NT2/D1 (cell line): ENCODE measurements at regions not wholly inside any gene's neighbourhood (a gene's known extent, or its start where the extent isn't known, plus 50 kb on each side); places are given as distances from the start of the nearest gene placed in this dataset.

Source experiments
- DNase-seq: peaks from one replicate; pipeline ENCODE4 v3.0.0-alpha.2; 2011; ENCODE audit warnings: low read depth, low spot score
- H3K27me3 ChIP-seq: 2 replicates; pipeline ENCODE4 v1.6.0; 2011; ENCODE audit warnings: mild to moderate bottlenecking; ENCODE audit not compliant: insufficient read length, insufficient read depth
- H3K36me3 ChIP-seq: 2 replicates; pipeline ENCODE4 v1.6.1; 2011; ENCODE audit warnings: mild to moderate bottlenecking, low read length, mixed read lengths; ENCODE audit not compliant: insufficient read depth, insufficient read length
- H3K4me1 ChIP-seq: 2 replicates; pipeline ENCODE4 v1.5.1; 2011; ENCODE audit not compliant: insufficient read depth, insufficient read length
- H3K4me3 ChIP-seq: 2 replicates; pipeline ENCODE4 v1.5.1; 2011; ENCODE audit warnings: low read depth; ENCODE audit not compliant: insufficient read length
- H3K9ac ChIP-seq: 2 replicates; pipeline ENCODE4 v1.6.0; 2011; ENCODE audit warnings: low read depth; ENCODE audit not compliant: insufficient read length
- H3K9me3 ChIP-seq: 2 replicates; pipeline ENCODE4 v1.5.1; 2011; ENCODE audit warnings: mild to moderate bottlenecking, low read length; ENCODE audit not compliant: insufficient read depth
- SUZ12 ChIP-seq: IDR thresholded peaks from 2 replicates; pipeline ENCODE4 v1.6.1; 2011; ENCODE audit not compliant: insufficient read length, insufficient read depth; ENCODE audit errors: extremely low read depth
- YY1 ChIP-seq: IDR thresholded peaks from 2 replicates; pipeline ENCODE4 v1.6.1; 2011; ENCODE audit not compliant: insufficient read length, insufficient read depth
- ZNF274 ChIP-seq: IDR thresholded peaks from 2 replicates; pipeline ENCODE4 v1.6.1; 2011; ENCODE audit warnings: mild to moderate bottlenecking, low read depth, low read length

- H3K9me3 ChIP-seq = no peaks in the 10 kb centered on the region
Measured at GRCh38 chr21:41676198-41676597, 90.7 kb downstream of the RIPK4 start.

GRCh38 chr21:41675574-41675973 lies 91.3 kb downstream of the RIPK4 start:
- H3K4me1 ChIP-seq = peaks cover 19% of the 10 kb centered on the region
- no peaks in the 10 kb centered on the region for H3K9me3 ChIP-seq
- H3K36me3 ChIP-seq = no peaks in the 10 kb centered on the region
- TF ChIP-seq YY1 = no peak
- TF ChIP-seq SUZ12 = no peak
- TF ChIP-seq ZNF274 = no peak
- H3K9ac ChIP-seq = no peak overlapping the region
- DNase-seq = no peak
- H3K27me3 ChIP-seq = no peaks in the 10 kb centered on the region
- no peak overlapping the region for H3K4me3 ChIP-seq

More at GRCh38 chr21:41676198-41676597, 90.7 kb downstream of the RIPK4 start:
- Histone ChIP-seq H3K27me3 (no peaks in the 10 kb centered on the region), H3K4me1 (peaks cover 23% of the 10 kb centered on the region), H3K36me3 (no peaks in the 10 kb centered on the region), H3K9ac (no peak overlapping the region), H3K4me3 (no peak overlapping the region)
- no peak for DNase-seq
- no peak for TF ChIP-seq SUZ12
- TF ChIP-seq YY1 = no peak
- no peak for TF ChIP-seq ZNF274

DNA sequence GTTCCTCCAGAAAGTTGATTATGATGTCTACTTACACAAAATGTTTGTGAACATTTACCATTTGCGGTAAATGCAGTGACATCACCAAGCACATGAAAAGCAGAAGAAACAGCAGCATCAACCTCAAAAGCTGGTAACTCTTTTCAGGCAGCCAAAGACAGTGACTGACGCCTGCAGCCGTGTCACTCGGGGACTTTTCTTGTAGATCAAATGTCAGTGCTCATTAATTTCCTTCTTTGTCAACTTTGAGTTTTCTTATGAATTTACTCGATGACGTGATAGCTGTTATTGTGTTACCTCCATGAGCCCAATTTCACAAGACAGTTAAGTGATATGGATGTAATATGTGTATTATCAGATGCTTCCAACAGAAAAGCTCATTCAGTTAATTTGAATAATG lies 92.5 kb downstream of the RIPK4 start:
- TF ChIP-seq YY1 (no peak), ZNF274 (no peak), SUZ12 (no peak)
- Histone ChIP-seq H3K9ac (no peak overlapping the region), H3K9me3 (no peaks in the 10 kb centered on the region), H3K27me3 (no peaks in the 10 kb centered on the region), H3K36me3 (no peaks in the 10 kb centered on the region), H3K4me1 (peaks cover 19% of the 10 kb centered on the region), H3K4me3 (no peak overlapping the region)
- DNase-seq = no peak

GRCh38 chr21:41673596-41674335 lies 93.1 kb downstream of the RIPK4 start:
- Histone ChIP-seq H3K4me3 (no peak overlapping the region), H3K36me3 (no peaks in the 10 kb centered on the region), H3K9ac (no peak overlapping the region), H3K27me3 (no peaks in the 10 kb centered on the region), H3K9me3 (no peaks in the 10 kb centered on the region), H3K4me1 (peaks cover 15% of the 10 kb centered on the region)
- no peak for DNase-seq
- TF ChIP-seq SUZ12 (no peak), ZNF274 (no peak), YY1 (no peak)

- Histone ChIP-seq H3K9ac (no peak overlapping the region), H3K9me3 (no peaks in the 10 kb centered on the region), H3K27me3 (no peaks in the 10 kb centered on the region), H3K4me1 (peaks cover 8% of the 10 kb centered on the region), H3K4me3 (no peak overlapping the region), H3K36me3 (no peaks in the 10 kb centered on the region)
- TF ChIP-seq ZNF274 (no peak), SUZ12 (no peak), YY1 (no peak)
- no peak for DNase-seq
Measured at GRCh38 chr21:41673071-41673470, 93.8 kb downstream of the RIPK4 start.

- Histone ChIP-seq H3K36me3 (no peaks in the 10 kb centered on the region), H3K4me1 (peaks cover 4% of the 10 kb centered on the region), H3K4me3 (no peak overlapping the region), H3K27me3 (no peaks in the 10 kb centered on the region), H3K9me3 (no peaks in the 10 kb centered on the region), H3K9ac (no peak overlapping the region)
- DNase-seq = no peak
- no peak for TF ChIP-seq SUZ12
- no peak for TF ChIP-seq ZNF274
- no peak for TF ChIP-seq YY1
Measured at GRCh38 chr21:41672543-41672915, 94.3 kb downstream of the RIPK4 start.

DNA sequence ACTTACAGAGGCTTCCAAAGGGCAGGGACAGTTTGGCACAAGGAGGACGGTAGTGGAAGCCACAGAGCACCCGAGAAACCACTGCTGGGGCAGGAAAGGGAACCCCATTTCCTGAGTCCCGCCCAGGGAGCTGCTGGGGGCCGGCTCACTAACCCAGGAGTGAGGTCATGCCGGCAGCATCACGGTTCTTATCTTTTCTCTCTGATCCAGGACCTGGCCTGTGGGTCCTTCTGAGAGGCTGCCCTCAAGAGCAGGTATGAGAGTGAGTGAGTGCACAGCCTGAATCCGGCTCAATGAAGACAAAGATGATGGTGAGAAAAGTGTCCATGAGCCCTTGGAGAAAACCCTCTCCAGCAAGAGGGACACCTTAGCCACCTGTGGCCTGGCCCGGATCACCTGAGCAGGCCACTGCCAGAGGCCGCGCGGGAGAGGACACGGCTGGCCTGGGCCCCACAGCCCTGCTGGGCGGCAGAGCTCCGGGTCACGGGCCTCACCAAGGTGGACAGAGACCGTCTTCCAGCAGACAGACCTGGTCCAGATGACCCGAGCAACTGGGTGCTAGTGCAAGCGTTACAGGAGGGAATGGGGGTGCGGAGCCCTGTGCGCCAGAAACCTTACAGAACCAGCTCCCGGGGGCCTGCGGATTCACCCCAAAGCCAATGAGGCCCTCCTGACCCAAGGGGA lies 94.9 kb downstream of the RIPK4 start:
- DNase-seq = no peak
- Histone ChIP-seq H3K4me1 (peaks cover 4% of the 10 kb centered on the region), H3K9me3 (no peaks in the 10 kb centered on the region), H3K4me3 (no peak overlapping the region), H3K27me3 (no peaks in the 10 kb centered on the region), H3K36me3 (no peaks in the 10 kb centered on the region), H3K9ac (no peak overlapping the region)
- no peak for TF ChIP-seq YY1
- no peak for TF ChIP-seq ZNF274
- no peak for TF ChIP-seq SUZ12
